ENCODE measurements at regions not wholly inside any gene's neighbourhood (a gene's known extent, or its start where the extent isn't known, plus 50 kb on each side); places are given as distances from the start of the nearest gene placed in this dataset.

DNA sequence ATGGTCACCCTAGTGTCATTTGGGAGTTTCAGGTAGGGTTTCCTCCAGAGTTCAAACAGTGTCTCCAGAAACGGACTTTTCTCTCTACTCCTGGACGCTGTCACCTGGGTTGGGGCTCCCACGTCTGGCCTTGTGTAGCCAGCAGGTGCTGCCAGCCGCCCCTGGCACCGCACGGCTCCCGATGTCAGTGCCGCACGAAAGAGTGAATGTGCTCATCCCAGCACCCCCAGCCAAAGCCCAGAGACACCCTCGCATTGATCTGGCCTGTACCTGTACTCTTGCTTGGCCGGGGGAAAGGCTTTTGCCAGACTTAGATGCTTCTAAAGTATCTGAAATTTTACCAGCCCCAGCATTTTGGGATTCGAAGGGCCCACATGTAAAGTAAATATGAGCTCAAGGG lies 351.9 kb downstream of the C16orf95 start:
- no peak for DNase-seq

DNA sequence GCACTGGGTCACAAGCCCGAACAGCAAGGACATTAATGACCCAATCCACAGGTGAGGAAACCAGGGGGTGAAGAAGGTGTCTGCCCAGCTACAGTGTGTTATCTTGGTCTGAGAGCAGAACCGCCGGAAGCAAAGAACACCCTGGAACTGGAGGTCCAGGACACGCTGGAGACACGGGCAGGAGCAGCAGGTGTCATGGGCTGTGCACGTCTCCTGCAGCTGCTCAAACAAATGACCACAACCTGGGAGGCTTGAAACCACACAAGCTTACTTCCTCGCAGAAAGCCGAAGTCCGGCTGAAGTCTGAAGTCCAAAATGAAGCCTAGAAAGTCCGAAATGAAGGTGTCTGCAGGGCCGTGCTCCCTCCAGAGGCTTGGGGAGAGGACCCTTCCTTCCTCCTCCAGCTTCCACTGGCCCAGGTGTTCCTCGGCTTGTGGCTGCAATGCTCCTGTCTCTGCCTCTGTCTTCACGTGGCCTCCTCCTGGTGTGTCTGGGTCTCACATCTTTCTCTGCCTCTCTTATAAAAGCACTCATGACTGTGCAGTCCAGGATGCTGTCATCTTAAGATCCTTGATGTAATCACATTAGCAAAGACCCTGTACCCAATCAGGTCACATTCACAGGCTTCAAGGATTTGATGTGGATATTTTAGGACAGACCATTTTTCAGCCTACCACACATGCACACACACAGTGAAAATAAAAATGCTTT lies 351.2 kb downstream of the C16orf95 start:
- DNase-seq: peak; percentile 4

DNA sequence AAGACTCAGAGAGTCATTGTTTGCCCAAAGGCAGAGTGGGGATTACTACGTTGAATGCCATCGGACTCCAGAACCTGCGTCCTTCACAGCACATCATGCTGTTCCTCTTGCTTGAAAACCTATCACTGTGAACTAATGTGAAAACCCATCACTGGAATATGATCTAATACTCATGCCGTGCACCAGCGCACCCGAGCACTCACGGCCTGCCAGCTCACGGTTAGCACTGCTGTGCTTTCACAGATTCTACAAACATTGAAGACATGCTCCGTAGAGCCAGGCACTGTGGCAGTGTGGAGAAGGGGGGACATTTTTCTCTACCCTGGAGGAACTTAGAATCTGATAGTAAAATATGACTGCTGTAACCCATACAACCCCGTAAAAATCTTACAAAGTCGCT lies 350.4 kb downstream of the C16orf95 start:
- no peak for DNase-seq

DNA sequence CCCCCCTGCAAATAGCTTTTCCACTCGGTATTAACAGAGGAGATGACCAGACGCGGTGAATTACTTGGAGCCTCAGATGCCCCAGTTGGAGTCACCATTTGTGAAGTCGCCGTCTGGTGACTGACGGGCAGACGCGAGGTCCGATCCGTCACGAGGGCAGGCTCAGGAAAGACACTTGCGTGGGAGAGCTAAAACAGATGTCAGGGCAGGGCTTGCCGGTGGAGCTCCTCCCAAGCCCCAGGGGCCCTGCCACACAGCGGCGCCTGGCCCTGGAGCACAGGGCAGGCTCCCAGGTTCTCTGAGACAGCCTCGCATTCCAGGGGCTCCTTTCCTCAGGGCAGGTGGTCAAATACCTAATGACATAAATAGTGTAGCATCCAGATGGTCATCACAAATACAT lies 348.3 kb downstream of the C16orf95 start:
- DNase-seq: no peak

DNA sequence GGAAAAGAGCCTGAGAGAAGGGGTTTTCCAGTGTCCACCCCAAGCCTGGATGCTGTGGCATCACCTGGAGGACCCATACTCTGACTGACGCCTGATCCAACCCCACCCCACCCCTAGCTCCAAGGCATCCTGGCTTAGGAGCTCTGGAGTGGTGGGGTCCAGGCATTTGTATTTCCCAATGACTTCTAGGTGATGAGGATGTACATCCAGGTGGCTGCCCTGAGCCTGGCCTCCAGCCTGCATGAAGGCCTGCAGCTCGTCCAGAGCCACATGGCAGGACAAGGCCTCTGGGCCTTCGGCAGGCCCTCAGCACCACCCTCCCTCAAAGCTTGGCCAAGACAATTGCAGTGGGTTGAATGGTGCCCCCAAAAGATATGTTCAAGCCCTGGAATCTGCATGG lies 347.5 kb downstream of the C16orf95 start:
- DNase-seq: no peak

DNA sequence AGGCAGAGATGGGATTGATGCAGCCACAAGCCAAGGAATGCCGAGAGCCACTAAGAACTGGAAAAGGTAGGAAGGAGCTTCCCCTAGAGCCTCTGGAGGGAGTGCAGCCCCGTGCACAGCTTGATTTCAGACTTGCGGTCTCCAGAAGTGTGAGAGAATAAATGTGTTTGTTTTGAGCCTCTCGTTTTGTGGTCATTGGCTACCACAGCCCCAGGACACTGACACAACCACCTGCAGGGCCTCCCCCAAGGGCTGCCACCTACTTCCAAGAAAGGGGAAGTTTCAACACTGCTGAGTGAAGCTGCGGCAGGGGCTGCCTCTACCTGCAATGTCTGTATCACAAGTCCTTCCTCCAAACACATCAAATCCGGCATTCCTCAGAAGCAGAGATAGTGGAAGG lies 346.9 kb downstream of the C16orf95 start:
- DNase-seq: no peak

DNA sequence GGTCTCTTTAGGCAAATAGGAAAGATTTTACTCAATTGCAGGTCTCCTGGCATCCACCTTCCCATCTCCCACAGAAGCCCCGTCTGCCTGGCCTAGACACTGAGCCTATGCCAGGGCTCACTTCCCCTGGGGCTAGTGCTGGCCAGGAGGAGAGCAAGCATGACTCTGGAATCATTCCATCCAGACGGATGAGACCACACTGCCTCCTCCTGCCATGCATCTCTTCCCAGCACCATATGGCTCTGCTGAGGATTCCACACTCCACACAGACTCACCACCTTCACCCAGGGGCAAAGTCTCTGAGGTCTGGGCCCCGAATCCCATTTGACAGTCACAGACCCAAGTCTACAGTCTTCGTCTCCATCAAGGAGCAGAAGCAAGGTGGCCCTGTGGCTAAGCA lies 346.5 kb downstream of the C16orf95 start:
- DNase-seq: no peak

DNA sequence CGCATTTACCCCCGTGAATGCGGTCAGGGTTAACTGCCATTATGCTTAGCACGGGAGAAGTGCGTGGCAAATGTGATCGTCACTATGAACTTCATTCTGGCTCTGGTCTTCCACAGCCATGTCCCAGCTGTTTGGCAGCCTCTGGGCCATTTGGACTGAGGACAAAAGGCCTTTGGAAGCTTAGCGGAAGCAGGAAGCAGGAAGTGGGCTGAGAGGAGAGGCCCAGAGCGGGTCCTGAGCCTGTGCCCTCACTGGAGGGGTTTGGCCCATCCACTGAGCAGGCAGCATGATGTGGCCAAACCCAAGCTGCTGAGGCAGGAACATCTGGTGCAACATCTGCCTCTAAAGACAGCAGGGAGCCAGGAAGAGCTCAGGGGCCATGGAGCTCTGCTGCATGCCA lies 345.9 kb downstream of the C16orf95 start:
- DNase-seq: no peak

DNA sequence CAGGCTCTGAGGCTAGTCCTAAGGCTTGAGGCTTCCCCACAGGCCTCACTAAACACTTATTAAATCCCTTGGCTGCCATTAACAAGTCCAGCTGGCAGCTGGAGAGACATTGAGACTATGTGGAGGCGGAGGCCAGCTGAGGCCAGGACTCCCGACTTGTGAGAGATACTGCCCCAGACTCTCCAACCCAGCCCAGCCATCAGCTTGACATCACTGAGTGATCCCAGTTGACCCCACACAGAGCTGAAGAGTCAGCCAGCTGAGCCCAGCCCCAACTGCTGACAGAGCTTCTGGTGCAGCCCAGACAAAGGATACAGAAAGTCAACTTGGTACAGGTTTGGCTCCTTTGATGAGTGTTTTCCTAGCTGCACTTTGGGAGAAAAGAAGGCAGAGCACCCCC lies 343.1 kb downstream of the C16orf95 start:
- no peak for DNase-seq

DNA sequence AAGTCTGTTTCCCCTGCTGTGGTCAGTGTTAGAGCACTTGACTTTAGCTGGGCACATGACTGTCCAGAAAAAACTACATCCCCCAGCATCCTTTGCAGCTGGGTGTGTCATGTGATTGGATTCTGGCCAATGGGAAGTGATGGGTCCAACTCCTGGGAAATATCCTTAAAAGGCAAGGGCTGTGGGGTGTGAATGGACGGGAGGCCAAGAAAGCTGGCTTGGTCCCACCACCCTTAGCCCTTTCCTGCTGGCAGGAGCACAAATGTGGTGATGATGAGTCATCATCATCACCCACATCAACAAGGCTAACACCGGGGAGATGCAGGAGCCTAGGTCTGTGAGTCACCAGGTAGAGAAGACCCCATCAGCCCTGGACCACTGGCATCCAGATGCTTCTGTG lies 341.7 kb downstream of the C16orf95 start:
- no peak for DNase-seq

DNA sequence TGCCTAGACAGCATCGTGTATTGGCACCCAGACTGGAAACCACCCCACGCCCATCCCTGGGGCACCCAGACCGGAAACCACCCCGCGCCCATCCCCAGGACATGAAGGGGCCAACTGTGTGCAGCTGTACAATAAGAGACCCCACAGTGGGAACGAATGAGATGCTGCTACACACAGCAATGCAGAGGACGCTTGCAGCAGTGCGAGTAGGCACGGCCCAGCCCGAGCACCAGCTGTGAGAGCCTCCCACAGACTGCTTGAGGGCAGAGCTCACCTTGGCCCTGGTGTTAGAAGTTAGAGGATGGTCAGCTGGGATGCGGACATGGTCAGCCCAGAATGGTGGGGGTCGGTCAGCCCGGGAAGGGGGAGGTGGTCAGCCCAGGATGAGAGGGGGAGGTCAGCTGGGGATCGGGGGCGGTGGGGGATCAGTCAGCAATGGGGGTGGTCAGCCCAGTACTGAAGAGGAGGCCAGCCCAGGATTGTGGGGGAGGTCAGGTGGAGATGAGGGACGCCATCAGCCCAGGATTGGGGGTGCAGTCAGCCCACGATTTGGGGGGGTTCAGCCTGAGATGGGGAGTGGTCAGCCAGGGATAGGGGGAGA lies 340.0 kb downstream of the C16orf95 start:
- no peak for DNase-seq

DNA sequence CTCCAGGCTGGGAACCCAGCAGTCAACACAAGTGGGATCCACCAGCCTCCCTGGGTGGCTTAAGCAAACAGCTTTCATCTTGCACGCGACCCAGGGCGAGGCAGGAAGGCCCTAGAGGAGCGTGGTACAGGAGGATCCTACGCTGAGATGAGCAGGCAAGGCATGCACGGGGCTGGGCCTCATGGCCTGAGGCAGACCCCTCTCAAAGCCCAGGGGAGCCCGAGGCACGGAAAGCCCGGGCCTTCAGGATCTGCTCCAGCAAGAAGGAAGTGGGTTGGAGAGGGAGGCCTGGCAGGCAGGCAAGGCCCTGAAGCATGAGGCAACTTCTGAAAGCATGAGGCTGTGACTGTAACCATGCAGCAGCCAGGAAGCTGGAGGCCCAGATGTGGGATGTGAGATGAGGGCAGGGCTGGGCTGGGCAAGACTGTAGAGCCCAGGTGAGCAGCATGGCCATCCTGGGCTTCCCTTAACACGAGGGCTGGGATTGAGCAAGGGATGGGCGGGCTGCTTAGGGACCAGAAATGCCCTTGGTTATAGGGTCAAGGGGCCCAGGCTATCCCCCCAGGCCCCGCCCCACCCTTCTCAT lies 338.7 kb downstream of the C16orf95 start:
- no peak for DNase-seq

DNA sequence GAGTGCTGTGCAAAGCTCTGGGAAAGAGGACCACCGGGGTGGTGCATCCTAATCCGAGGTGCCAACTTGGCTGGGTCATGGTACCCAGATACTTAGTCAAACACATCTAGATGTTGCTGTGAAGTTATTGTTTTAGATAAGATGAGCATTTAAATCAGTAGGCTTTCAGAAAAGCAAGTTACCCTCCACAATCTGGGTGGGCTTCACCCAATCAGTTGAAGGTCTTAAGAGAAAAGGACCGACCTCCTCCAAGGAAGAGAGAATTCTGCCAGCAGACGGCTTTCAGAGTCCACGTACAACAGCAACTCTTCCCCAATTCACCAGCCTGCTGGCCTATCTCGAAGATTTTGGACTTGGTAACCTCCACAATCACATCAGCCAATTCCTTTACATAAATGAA lies 338.1 kb downstream of the C16orf95 start:
- DNase-seq: no peak

DNA sequence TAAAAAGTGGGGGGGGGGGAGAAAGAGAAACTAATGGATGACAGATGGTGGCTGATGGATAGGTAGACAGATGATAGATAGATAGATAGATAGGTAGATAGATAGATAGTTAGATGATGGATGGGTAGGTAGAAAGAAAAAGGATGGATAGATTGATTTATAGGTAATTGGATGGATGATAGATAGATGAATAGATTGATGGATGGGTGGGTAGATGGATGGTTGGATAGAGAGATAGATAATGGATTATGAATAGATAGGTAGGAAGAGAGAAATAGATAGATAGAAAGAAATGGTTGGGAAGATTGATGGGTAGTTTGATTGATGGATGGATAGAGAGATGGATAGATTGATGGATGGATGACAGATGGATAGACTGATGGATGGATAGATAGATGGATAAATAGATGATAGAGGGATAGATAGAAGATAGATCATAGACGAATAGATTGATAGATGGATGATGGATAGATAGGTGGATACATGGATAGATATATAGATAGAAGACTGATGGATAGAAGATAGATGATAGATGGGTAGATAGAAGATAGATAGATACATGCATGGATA lies 337.1 kb downstream of the C16orf95 start:
- DNase-seq: no peak

DNA sequence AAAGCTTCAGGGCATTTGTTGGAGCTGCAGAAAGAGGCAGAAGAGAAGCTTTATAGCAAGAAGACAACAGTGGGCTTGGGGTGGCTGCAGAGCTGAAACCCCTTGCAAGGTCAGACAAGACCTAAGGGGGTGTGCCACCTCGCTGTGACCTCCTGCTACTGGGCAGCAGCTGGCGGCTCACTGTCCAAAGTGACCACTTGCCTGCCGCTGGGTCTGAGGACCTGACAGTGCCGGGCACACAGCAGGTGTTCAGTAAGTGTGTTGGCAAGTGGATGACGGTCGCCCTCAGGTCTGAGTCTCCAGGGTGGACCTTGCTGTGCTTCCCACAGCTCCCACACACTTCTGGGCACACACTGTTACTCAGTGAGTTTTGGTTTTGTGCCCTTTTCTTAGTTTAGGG lies 336.5 kb downstream of the C16orf95 start:
- no peak for DNase-seq

DNA sequence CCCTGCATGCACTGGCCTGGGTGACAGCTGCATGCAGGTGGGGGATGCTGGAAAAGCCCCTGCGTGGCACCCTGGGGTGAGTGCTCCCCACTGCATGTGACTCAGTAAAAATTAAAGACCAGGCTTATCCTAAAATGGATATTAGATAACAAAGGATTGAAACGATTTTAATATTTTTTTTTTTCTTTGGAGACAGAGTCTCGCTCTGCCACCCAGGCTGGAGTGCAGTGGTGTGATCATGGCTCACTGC lies 334.9 kb downstream of the C16orf95 start:
- no peak for DNase-seq

DNA sequence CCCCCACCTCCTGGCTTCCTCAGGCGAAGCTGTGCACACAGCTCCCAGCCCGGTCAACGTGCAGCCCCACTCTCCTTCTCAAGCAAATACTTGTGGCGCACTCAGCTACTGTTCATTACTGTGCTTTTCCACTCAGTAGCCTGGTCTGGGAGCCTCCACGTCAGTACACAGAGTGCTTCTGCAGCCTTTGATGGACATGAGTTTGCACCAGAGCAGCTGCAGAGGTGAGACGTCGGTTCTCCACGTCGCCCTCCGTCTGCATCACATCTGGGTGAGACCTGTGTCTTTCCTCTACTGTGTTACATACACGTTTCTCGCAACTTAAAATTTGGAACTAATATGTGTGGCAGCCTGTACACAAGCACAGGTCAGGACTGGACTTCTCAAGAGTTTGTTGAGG lies 334.3 kb downstream of the C16orf95 start:
- no peak for DNase-seq

DNA sequence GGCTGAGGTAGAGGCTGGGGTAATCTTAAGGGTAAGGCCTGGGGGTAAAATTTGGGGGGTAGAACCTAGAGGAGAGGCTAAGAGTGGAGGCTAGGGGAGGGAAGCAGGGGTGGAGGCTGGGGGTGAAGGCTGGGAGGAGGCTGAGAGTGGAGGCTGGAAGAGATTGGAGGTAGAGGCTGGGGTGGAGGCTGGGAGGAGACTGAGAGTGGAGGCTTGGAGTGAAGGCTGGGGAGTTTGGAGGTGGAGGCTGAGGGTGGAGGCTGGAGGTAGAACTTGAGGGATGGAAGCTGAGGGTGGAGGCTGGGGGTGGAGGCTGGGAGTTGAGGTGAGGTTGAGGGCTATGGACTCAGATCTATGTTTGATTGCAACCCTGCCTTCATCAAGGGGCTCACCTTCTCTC lies 333.6 kb downstream of the C16orf95 start:
- no peak for DNase-seq

DNA sequence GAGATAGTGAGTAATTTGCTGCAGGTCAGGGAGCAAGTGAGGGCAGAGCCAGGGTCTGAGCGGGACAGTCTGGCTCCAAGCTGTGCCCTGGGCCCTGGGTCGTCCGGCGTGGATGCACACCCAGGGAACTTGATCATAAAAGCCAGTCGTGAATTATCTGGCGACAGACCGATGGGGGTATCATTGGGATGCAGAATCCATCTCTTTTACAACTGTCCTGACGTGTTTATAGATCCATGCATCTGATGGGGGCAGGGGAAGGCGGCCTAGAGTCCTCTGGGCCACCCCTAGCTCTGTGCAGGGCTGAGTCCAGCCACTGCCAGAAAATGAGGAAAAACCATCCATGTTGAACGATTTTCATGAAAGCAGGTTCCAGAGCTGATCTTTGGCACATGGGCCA lies 332.8 kb downstream of the C16orf95 start:
- no peak for DNase-seq

DNA sequence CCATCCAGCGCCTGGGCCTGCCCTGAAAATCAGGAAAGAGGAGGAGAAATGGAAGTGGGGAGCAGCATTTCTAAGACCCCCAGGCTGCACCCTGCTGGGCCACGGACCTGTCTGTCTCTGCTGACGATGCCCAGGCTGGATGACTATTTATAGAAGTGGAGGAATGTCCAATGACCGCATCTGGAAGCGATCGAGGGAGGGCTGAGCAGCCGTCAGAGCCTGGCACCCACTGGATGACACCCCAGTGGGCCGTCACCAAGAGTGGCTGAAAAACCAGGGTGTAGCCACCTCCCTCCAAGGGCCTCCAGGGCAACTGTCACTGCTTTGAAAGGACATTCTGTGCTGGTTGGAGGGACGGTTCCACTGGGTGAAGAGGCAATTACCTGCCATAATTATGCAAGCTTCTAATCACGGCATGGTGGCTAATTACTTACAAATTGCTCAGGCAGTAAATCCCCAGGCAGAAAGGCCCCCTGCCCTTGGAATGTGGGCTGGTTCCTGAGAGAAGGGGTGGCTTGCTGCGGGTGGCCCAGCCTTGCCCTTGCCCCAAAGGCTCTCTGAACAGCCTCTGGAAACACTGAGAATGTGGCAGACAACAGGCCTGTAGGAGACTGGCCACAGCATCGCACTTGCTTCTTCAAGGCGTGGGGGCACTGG lies 332.1 kb downstream of the C16orf95 start:
- no peak for DNase-seq

DNA sequence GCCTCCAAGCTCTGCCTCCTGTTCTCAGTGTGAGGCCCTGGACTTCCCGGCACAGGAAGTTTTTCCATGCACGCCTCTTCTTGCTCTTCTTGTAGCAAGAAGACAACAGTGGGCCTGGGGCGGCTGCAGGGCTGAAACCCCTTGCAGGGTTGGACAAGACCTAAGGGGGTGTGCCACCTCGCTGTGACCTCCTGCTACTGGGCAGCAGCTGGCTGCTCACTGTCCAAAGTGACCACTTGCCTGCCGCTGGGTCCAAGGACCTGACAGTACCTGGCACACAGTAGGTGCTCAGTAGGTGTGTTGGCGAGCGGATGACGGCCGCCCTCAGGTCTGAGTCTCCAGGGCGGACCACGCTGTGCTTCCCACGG lies 331.6 kb downstream of the C16orf95 start:
- DNase-seq: no peak

DNA sequence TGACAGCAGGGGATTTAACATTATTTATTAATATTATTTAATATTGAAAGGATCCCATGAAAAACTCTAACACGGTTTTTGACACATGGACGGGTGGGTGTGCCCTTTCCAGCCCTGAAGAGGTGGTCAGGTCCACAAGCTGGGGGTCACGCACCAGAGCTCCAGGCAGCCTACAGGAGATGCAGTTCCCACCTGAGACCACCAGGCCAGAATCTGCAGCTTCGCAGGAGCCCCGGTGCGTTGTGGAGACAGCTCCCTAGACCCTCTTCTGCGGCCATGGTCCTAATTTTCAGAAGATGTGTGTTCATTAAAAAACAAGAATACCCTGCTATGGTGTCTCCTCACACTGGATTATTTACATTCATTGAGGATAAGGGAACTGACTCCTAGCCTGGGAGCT lies 331.1 kb downstream of the C16orf95 start:
- DNase-seq: no peak

DNA sequence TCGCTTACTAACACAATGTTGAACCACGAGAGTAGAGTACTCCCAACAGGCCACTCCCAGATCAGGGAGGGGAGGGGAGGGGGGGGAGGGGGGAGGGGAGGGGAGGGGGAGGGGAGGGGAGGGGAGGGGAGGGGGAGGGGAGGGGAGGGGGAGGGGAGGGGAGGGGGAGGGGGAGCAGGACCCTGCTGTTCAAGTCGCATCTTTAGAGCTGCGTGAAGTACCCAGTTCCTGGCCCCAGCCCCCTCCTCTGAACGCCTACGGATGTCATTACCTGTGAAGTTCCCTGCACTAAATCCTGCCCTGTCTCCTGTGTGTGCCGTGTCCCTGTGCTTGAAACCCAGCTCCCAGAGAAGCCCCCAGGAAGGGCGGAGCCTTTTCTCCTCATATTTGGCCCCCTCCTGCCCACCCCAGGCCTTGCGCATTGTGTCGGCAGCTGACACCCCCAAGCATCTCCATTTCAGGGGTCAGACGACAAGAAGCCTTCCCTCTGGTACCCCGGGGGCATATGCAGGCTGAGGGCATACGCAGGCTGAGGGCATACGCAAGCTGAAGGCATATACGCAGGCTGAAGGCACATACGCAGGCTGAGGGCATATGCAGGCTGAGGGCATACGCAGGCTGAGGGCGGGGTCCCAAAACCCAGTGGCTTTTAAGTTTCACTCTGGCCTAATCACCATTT lies 330.2 kb downstream of the C16orf95 start:
- DNase-seq: no peak

Measured in SHP77 treated with DMSO at 0.1 percent for 48 hours (cell line).